HepG2 (cell line): ENCODE measurements at regions not wholly inside any gene's neighbourhood (a gene's known extent, or its start where the extent isn't known, plus 50 kb on each side); places are given as distances from the start of the nearest gene placed in this dataset.

Experiments used
- EP300 ChIP-seq, 3 experiments: sonication (generic) in 1 of 3; formaldehyde crosslinking in 1 of 3; IDR thresholded peaks; 2 replicates each; pipeline versions ENCODE4 v1.5.1 to v1.6.1; 2011 to 2020; ENCODE audit warnings: low read depth in 2 of 3, low read length in 2 of 3, borderline replicate concordance in 1 of 3, improper control_type of control experiment in 1 of 3, mild to moderate bottlenecking in 1 of 3, missing genetic modification reagents in 1 of 3, moderate library complexity in 1 of 3
- ETV5 ChIP-seq: IDR thresholded peaks from 2 replicates; pipeline ENCODE4 v1.6.1; 2018; ENCODE audit warnings: missing biosample characterization, missing genetic modification reagents, inconsistent platforms, borderline replicate concordance
- HDAC2 ChIP-seq: sonication (generic); formaldehyde crosslinking; IDR thresholded peaks from 2 replicates; pipeline ENCODE4 v1.4.0; 2020; ENCODE audit warnings: missing genetic modification reagents
- KLF13 ChIP-seq: sonication (generic); formaldehyde crosslinking; IDR thresholded peaks from 2 replicates; pipeline ENCODE4 v1.4.0; 2020; ENCODE audit warnings: mild to moderate bottlenecking, missing genetic modification reagents
- KLF16 ChIP-seq, 2 experiments: sonication (generic) in 1 of 2; formaldehyde crosslinking in 1 of 2; IDR thresholded peaks; 2 replicates each; pipeline versions ENCODE4 v1.6.1 to v1.8.0; 2016 to 2023; ENCODE audit warnings: missing genetic modification reagents in 2 of 2, missing compliant biosample characterization in 1 of 2
- NFATC3 ChIP-seq: sonication (generic); formaldehyde crosslinking; IDR thresholded peaks from 2 replicates; pipeline ENCODE4 v1.5.1; 2020; ENCODE audit warnings: mild to moderate bottlenecking, missing genetic modification reagents
- NFRKB ChIP-seq: fragments of 450-650 bp; IDR thresholded peaks from 2 replicates; pipeline ENCODE4 v1.6.1; 2017
- NFYB ChIP-seq: sonication (generic); formaldehyde crosslinking; IDR thresholded peaks from 2 replicates; pipeline ENCODE4 v1.4.0; 2020; ENCODE audit warnings: missing genetic modification reagents
- PAWR ChIP-seq: sonication (generic); formaldehyde crosslinking; IDR thresholded peaks from 2 replicates; pipeline ENCODE4 v1.4.0; 2020; ENCODE audit warnings: missing genetic modification reagents, mild to moderate bottlenecking, borderline replicate concordance
- PRDM10 ChIP-seq: sonication (generic); formaldehyde crosslinking; IDR thresholded peaks from 2 replicates; pipeline ENCODE4 v1.4.0; 2020; ENCODE audit warnings: low read depth, missing genetic modification reagents
- PRPF4 ChIP-seq: fragments of 200-400 bp; formaldehyde crosslinking; IDR thresholded peaks from 2 replicates; pipeline ENCODE4 v1.6.1; 2016; ENCODE audit warnings: low read length, low read depth; ENCODE audit not compliant: poor library complexity, severe bottlenecking
- RBAK ChIP-seq: sonication (generic); formaldehyde crosslinking; IDR thresholded peaks from 2 replicates; pipeline ENCODE4 v1.5.1; 2020; ENCODE audit warnings: mild to moderate bottlenecking, missing genetic modification reagents
- RORA ChIP-seq: sonication (generic); formaldehyde crosslinking; IDR thresholded peaks from 2 replicates; pipeline ENCODE4 v1.5.0; 2020; ENCODE audit warnings: mild to moderate bottlenecking, missing genetic modification reagents, moderate library complexity
- SPEN ChIP-seq: sonication (generic); formaldehyde crosslinking; IDR thresholded peaks from 2 replicates; pipeline ENCODE4 v1.5.1; 2020; ENCODE audit warnings: low read depth, mild to moderate bottlenecking, missing genetic modification reagents
- TOE1 ChIP-seq: sonication (generic); formaldehyde crosslinking; IDR thresholded peaks from 2 replicates; pipeline ENCODE4 v1.4.0; 2020; ENCODE audit warnings: mild to moderate bottlenecking, missing genetic modification reagents
- XBP1 ChIP-seq: sonication (generic); formaldehyde crosslinking; IDR thresholded peaks from 2 replicates; pipeline ENCODE4 v1.5.0; 2020; ENCODE audit warnings: missing genetic modification reagents
- XRCC5 ChIP-seq: fragments of 200-400 bp; formaldehyde crosslinking; optimal IDR thresholded peaks from 2 replicates; pipeline ENCODE3; 2017; ENCODE audit warnings: mild to moderate bottlenecking, low read length
- YY1 ChIP-seq: IDR thresholded peaks from 2 replicates; pipeline ENCODE4 v1.6.1; 2011; ENCODE audit warnings: low read length, low read depth, moderate library complexity, mild to moderate bottlenecking; ENCODE audit not compliant: insufficient read depth, insufficient replicate concordance
- ZFP90 ChIP-seq: sonication (generic); formaldehyde crosslinking; IDR thresholded peaks from 2 replicates; pipeline ENCODE4 v1.8.0; 2022; ENCODE audit warnings: missing genetic modification reagents, mild to moderate bottlenecking, inconsistent platforms, borderline replicate concordance
- ZIK1 ChIP-seq: sonication (generic); formaldehyde crosslinking; IDR thresholded peaks from 2 replicates; pipeline ENCODE4 v1.5.0; 2020; ENCODE audit warnings: mild to moderate bottlenecking, low read depth, missing genetic modification reagents, borderline replicate concordance
- ZNF124 ChIP-seq: sonication (generic); formaldehyde crosslinking; IDR thresholded peaks from 2 replicates; pipeline ENCODE4 v1.4.0; 2020; ENCODE audit warnings: missing genetic modification reagents
- ZNF230 ChIP-seq: sonication (generic); formaldehyde crosslinking; IDR thresholded peaks from 2 replicates; pipeline ENCODE4 v1.4.0; 2020; ENCODE audit warnings: mild to moderate bottlenecking, missing genetic modification reagents
- ZNF296 ChIP-seq: sonication (generic); formaldehyde crosslinking; conservative IDR thresholded peaks from 2 replicates; pipeline ENCODE4 v1.5.0; 2020; ENCODE audit warnings: mild to moderate bottlenecking, missing genetic modification reagents
- ZNF354B ChIP-seq: sonication (generic); formaldehyde crosslinking; IDR thresholded peaks from 2 replicates; pipeline ENCODE4 v1.8.0; 2022; ENCODE audit warnings: mild to moderate bottlenecking, missing genetic modification reagents
- ZNF432 ChIP-seq: sonication (generic); formaldehyde crosslinking; IDR thresholded peaks from 2 replicates; pipeline ENCODE4 v1.5.0; 2020; ENCODE audit warnings: missing genetic modification reagents, mild to moderate bottlenecking, borderline replicate concordance
- TF ChIP-seq, protein P1 (sequence below): sonication (generic); formaldehyde crosslinking; IDR thresholded peaks from 2 replicates; pipeline ENCODE4 v1.5.1; 2020; ENCODE audit warnings: missing genetic modification reagents, mild to moderate bottlenecking, borderline replicate concordance

DNA sequence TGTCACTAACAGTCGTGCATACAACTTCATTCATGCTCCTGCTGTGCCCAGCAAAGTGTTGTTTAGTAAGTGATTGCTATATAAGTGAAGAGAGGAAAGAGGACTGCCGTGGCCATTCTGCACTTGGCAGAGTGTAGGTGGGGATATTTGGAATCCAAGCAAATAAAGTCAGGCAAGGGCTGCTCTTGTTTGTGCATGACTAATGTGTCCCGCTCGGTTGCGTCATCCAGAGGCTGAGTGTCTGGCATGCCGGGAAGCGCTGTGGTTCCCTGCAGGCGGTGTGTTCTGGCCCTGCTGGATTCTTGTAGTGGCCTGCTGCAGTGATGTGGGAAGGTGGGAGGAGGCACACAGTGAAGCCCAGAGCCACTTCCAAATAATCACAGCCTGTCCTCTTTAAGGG lies 136.9 kb upstream of the ANKH start (continued):
- 0 out of 2 replicates have a peak, but pooled peaks have one; percentile 45 for TF ChIP-seq PRDM10 (CRISPR knock-in tag)
- 0 out of 2 replicates have a peak, but pooled peaks have one; percentile 41 for TF ChIP-seq SPEN (CRISPR knock-in tag)
- 0 out of 2 replicates have a peak, but pooled peaks have one; percentile 38 for TF ChIP-seq RBAK (CRISPR knock-in tag)
- no peak for TF ChIP-seq ZNF230 (CRISPR knock-in tag)
- no peak for TF ChIP-seq TOE1 (CRISPR knock-in tag)
- peak; percentile 94 for TF ChIP-seq HDAC2 (CRISPR knock-in tag)
- 0 out of 2 replicates have a peak, but pooled peaks have one; percentile 54 for TF ChIP-seq NFATC3
- no peak for TF ChIP-seq ZIK1 (CRISPR knock-in tag)
- TF ChIP-seq PAWR (CRISPR knock-in tag), result no peak
- TF ChIP-seq ZNF296 (CRISPR knock-in tag), result no peak
- TF ChIP-seq ZNF124 (CRISPR knock-in tag), result peak; percentile 28; the same call in 1 of the 2 replicates
- TF ChIP-seq XBP1 (CRISPR knock-in tag), result no peak
- TF ChIP-seq ETV5 (CRISPR knock-in tag), result peak; percentile 43; the same call in 1 of the 2 replicates
- TF ChIP-seq KLF16 (CRISPR knock-in tag; IDR thresholded peaks at IDR 0.05), result peak in 1 of 2 experiments; percentile 71; a peak in 1 of 4 replicates
- TF ChIP-seq XRCC5, result peak; percentile 76
- TF ChIP-seq RORA (CRISPR knock-in tag), result no peak
- TF ChIP-seq NFYB (CRISPR knock-in tag), result no peak
- peak; percentile 43 for TF ChIP-seq YY1
- no peak for TF ChIP-seq KLF13 (CRISPR knock-in tag)
- TF ChIP-seq NFRKB, result no peak
- TF ChIP-seq ZNF432 (CRISPR knock-in tag), result no peak
- TF ChIP-seq ZFP90 (CRISPR knock-in tag), result peak; percentile 61; the same call in 1 of the 2 replicates
- TF ChIP-seq EP300 (IDR thresholded peaks at IDR 0.05; ENCODE audit: low read depth in 2 of 2, low read length in 2 of 2), result peak; percentile 79 to 88; a peak in 3 of 4 replicates
- TF ChIP-seq EP300 (CRISPR knock-in tag; IDR thresholded peaks at IDR 0.05; ENCODE audit: borderline replicate concordance), result peak; percentile 79; the same call in 1 of the 2 replicates
- TF ChIP-seq, protein P1, sequence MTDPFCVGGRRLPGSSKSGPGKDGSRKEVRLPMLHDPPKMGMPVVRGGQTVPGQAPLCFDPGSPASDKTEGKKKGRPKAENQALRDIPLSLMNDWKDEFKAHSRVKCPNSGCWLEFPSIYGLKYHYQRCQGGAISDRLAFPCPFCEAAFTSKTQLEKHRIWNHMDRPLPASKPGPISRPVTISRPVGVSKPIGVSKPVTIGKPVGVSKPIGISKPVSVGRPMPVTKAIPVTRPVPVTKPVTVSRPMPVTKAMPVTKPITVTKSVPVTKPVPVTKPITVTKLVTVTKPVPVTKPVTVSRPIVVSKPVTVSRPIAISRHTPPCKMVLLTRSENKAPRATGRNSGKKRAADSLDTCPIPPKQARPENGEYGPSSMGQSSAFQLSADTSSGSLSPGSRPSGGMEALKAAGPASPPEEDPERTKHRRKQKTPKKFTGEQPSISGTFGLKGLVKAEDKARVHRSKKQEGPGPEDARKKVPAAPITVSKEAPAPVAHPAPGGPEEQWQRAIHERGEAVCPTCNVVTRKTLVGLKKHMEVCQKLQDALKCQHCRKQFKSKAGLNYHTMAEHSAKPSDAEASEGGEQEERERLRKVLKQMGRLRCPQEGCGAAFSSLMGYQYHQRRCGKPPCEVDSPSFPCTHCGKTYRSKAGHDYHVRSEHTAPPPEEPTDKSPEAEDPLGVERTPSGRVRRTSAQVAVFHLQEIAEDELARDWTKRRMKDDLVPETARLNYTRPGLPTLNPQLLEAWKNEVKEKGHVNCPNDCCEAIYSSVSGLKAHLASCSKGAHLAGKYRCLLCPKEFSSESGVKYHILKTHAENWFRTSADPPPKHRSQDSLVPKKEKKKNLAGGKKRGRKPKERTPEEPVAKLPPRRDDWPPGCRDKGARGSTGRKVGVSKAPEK (CRISPR knock-in tag), result no peak
- no peak for TF ChIP-seq ZNF354B
- no peak for TF ChIP-seq PRPF4
